Lower leg skin (tissue), 4 donors: ENCODE measurements at regions not wholly inside any gene's neighbourhood (a gene's known extent, or its start where the extent isn't known, plus 50 kb on each side); places are given as distances from the start of the nearest gene placed in this dataset.

Source experiments
- DNase-seq, 2 donors: peaks; one replicate each; pipeline ENCODE4 v3.0.0-alpha.2; 2019; ENCODE audit warnings: low spot score in 2 of 2
- H3K4me3 ChIP-seq: fragments of 200-600 bp; sonication (generic); 2 replicates; pipeline ENCODE4 v1.5.1; 2017; ENCODE audit warnings: mild to moderate bottlenecking, low read depth; ENCODE audit not compliant: poor library complexity, severe bottlenecking
- CTCF ChIP-seq, 3 donors: fragments of 450-650 bp; IDR thresholded peaks; one replicate each; pipeline ENCODE4 v1.5.1; 2016; ENCODE audit warnings: antibody characterized with exemption in 3 of 3, mild to moderate bottlenecking in 3 of 3, moderate library complexity in 2 of 3
- POLR2A ChIP-seq, 2 donors: fragments of 450-650 bp; IDR thresholded peaks; one replicate each; pipeline ENCODE4 v1.6.1; 2016 to 2017; ENCODE audit warnings: antibody characterized with exemption in 2 of 2, mild to moderate bottlenecking in 1 of 2, moderate library complexity in 1 of 2
- WGBS, 2 donors: methylation state at CpG; one replicate each; pipeline ENCODE4 v1.1.5; 2018; 5-methylcytosine and 5-hydroxymethylcytosine counted together
- intact Hi-C: fragments of 100-400 bp; cut with DNase I; formaldehyde crosslinking; loops from one replicate; pipeline ENCODE4 v1.15.0; 2023; ENCODE audit warnings: low total_unique reads

GRCh38 chr7:104963378-104963990, 50.5 kb upstream of the KMT2E start:
- intact Hi-C loops, result no loop called here
- no peak for TF ChIP-seq CTCF (IDR thresholded peaks at IDR 0.05)
- DNase-seq, result no peak
- no peak overlapping the region for H3K4me3 ChIP-seq
- 58 to 72% methylated on average over 2 of the region's 2 CpGs for WGBS, 2 donors

GRCh38 chr7:104963991-104964385, 50.0 kb upstream of the KMT2E start:
- no peak for TF ChIP-seq POLR2A (IDR thresholded peaks at IDR 0.05)
- TF ChIP-seq CTCF (IDR thresholded peaks at IDR 0.05), result no peak
- 62 to 75% methylated on average over 3 of the region's 3 CpGs for WGBS, 2 donors
- H3K4me3 ChIP-seq, result no peak overlapping the region
- DNase-seq, result no peak
- intact Hi-C loops, result no loop called here
